OCI-LY7 (cell line): ENCODE measurements at regions not wholly inside any gene's neighbourhood (a gene's known extent, or its start where the extent isn't known, plus 50 kb on each side); places are given as distances from the start of the nearest gene placed in this dataset.

Experiments used
- EZH2phosphoT487 ChIP-seq: fragments of 200-600 bp; sonication (generic); IDR thresholded peaks from 2 replicates; pipeline ENCODE4 v1.6.1; 2018; ENCODE audit warnings: low read depth, borderline replicate concordance, mild to moderate bottlenecking, mixed run types, antibody characterized with exemption, low read length, moderate library complexity, mixed read lengths
- TF ChIP-seq, protein P1 (sequence below): fragments of 200-600 bp; sonication (generic); conservative IDR thresholded peaks from 2 replicates; pipeline ENCODE4 v1.5.1; 2014; ENCODE audit warnings: mild to moderate bottlenecking, antibody characterized with exemption, low read length, moderate library complexity, mixed read lengths

DNA sequence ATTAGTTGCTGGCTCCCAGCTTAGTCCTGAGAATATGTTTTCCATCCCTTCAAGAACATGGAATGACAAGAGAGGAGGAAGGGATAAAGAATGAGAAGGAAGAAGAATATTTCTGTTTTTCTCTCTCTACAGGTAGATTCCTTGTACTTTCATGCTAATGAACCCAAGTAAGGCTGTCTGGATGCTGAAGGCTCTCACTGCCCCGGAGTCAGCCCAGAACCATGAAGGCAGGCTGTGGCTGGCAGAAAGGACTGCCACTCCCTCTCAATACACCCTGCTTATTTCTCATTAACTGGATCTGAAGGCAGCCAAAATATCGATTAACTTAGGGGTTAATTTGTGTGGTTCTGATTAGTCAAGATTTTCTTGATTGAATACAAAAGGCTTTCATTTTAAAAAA, 93.1 kb upstream of the NPAS2 start:
- TF ChIP-seq, protein P1, sequence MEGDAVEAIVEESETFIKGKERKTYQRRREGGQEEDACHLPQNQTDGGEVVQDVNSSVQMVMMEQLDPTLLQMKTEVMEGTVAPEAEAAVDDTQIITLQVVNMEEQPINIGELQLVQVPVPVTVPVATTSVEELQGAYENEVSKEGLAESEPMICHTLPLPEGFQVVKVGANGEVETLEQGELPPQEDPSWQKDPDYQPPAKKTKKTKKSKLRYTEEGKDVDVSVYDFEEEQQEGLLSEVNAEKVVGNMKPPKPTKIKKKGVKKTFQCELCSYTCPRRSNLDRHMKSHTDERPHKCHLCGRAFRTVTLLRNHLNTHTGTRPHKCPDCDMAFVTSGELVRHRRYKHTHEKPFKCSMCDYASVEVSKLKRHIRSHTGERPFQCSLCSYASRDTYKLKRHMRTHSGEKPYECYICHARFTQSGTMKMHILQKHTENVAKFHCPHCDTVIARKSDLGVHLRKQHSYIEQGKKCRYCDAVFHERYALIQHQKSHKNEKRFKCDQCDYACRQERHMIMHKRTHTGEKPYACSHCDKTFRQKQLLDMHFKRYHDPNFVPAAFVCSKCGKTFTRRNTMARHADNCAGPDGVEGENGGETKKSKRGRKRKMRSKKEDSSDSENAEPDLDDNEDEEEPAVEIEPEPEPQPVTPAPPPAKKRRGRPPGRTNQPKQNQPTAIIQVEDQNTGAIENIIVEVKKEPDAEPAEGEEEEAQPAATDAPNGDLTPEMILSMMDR: no peak
- TF ChIP-seq EZH2phosphoT487: no peak
